ENCODE measurements at regions not wholly inside any gene's neighbourhood (a gene's known extent, or its start where the extent isn't known, plus 50 kb on each side); places are given as distances from the start of the nearest gene placed in this dataset.

- ChIA-PET POLR2A (no interaction called here), CTCF (no interaction called here)
- no peaks in the 10 kb centered on the region for H3K27me3 Mint-ChIP-seq
- intact Hi-C loops (cut with micrococcal nuclease): no loop called here
- DNase-seq: no peak
- no peak overlapping the region for H3K4me3 Mint-ChIP-seq
- no peaks in the 10 kb centered on the region for H3K36me3 Mint-ChIP-seq (ENCODE audit: low read depth)
- H3K9me3 Mint-ChIP-seq: peaks cover under 1% of the 10 kb centered on the region
- H3K27ac Mint-ChIP-seq: no peak overlapping the region
- ATAC-seq (ENCODE audit: low read depth): no peak
- TF ChIP-seq, protein P1, sequence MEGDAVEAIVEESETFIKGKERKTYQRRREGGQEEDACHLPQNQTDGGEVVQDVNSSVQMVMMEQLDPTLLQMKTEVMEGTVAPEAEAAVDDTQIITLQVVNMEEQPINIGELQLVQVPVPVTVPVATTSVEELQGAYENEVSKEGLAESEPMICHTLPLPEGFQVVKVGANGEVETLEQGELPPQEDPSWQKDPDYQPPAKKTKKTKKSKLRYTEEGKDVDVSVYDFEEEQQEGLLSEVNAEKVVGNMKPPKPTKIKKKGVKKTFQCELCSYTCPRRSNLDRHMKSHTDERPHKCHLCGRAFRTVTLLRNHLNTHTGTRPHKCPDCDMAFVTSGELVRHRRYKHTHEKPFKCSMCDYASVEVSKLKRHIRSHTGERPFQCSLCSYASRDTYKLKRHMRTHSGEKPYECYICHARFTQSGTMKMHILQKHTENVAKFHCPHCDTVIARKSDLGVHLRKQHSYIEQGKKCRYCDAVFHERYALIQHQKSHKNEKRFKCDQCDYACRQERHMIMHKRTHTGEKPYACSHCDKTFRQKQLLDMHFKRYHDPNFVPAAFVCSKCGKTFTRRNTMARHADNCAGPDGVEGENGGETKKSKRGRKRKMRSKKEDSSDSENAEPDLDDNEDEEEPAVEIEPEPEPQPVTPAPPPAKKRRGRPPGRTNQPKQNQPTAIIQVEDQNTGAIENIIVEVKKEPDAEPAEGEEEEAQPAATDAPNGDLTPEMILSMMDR (IDR thresholded peaks at IDR 0.05): no peak
- no peaks in the 10 kb centered on the region for H3K4me1 Mint-ChIP-seq
Measured at GRCh38 chr18:53756610-53756972, 467.9 kb downstream of the MBD2 start.

- intact Hi-C loops (cut with micrococcal nuclease): no loop called here
- DNase-seq (no peak), ATAC-seq (ENCODE audit: low read depth) (no peak)
- no peaks in the 10 kb centered on the region for H3K27me3 Mint-ChIP-seq
- no peaks in the 10 kb centered on the region for H3K36me3 Mint-ChIP-seq (ENCODE audit: low read depth)
- H3K4me3 Mint-ChIP-seq: no peak overlapping the region
- H3K9me3 Mint-ChIP-seq: no peaks in the 10 kb centered on the region
- no peaks in the 10 kb centered on the region for H3K4me1 Mint-ChIP-seq
- ChIA-PET CTCF (no interaction called here), POLR2A (no interaction called here)
- TF ChIP-seq, protein P1 (IDR thresholded peaks at IDR 0.05): no peak
- no peak overlapping the region for H3K27ac Mint-ChIP-seq
Measured at GRCh38 chr18:53755914-53756609, 468.4 kb downstream of the MBD2 start.

DNA sequence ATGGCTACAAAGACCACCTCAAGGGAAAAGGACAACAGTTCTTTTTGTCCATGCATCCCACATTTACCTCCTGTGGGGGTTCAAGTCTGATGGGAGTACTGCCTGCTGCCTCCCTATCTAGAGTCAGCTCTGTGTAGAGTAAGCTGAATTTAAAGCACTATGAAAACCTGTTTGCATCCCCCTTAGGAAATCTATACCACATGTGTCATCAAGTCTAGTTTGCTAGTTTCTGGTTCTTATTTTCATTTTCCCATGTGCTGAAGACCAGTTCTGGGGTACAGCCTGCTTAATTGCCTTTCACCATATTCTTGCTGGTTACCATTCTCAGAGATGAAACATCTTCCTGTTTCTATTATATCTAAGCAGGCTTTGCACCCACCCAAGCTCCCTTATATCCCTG, 470.3 kb downstream of the MBD2 start:
- TF ChIP-seq, protein P1 (IDR thresholded peaks at IDR 0.05): no peak
- H3K4me1 Mint-ChIP-seq: no peaks in the 10 kb centered on the region
- no peaks in the 10 kb centered on the region for H3K27me3 Mint-ChIP-seq
- no peak overlapping the region for H3K27ac Mint-ChIP-seq
- ChIA-PET POLR2A (no interaction called here), CTCF (no interaction called here)
- ATAC-seq (ENCODE audit: low read depth) (no peak), DNase-seq (no peak)
- no peaks in the 10 kb centered on the region for H3K36me3 Mint-ChIP-seq (ENCODE audit: low read depth)
- no peak overlapping the region for H3K4me3 Mint-ChIP-seq
- intact Hi-C loops (cut with micrococcal nuclease): no loop called here
- no peaks in the 10 kb centered on the region for H3K9me3 Mint-ChIP-seq

DNA sequence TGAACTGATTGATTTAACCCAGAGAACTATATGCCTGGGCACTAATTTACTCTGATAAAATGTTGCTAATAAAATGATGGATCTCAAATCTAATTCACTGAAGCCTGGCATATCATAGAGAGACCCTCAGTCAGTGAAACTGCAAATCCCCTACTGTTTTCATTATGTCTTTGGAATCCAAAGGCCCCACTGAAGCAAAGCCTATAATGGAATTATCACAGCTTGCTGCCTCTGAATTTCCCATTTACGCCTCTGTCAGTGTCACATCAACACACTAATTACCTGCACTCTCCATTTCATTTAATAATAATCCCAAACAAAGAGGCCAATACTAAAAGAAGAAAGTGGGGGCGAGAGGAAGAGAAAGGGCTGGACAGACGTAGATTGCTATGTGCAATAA, 470.9 kb downstream of the MBD2 start:
- ChIA-PET CTCF (no interaction called here), POLR2A (no interaction called here)
- Mint-ChIP-seq H3K9me3 (no peaks in the 10 kb centered on the region), H3K27me3 (no peaks in the 10 kb centered on the region), H3K4me1 (no peaks in the 10 kb centered on the region), H3K36me3 (ENCODE audit: low read depth) (no peaks in the 10 kb centered on the region), H3K27ac (no peak overlapping the region), H3K4me3 (no peak overlapping the region)
- DNase-seq (no peak), ATAC-seq (ENCODE audit: low read depth) (no peak)
- TF ChIP-seq, protein P1 (IDR thresholded peaks at IDR 0.05): no peak
- intact Hi-C loops (cut with micrococcal nuclease): no loop called here

GRCh38 chr18:53752781-53753367, 471.6 kb downstream of the MBD2 start:
- Mint-ChIP-seq H3K27ac (no peak overlapping the region), H3K27me3 (no peaks in the 10 kb centered on the region), H3K9me3 (no peaks in the 10 kb centered on the region), H3K36me3 (ENCODE audit: low read depth) (no peaks in the 10 kb centered on the region), H3K4me3 (no peak overlapping the region), H3K4me1 (no peaks in the 10 kb centered on the region)
- TF ChIP-seq, protein P1 (IDR thresholded peaks at IDR 0.05): no peak
- no peak for DNase-seq
- intact Hi-C loops (cut with micrococcal nuclease): no loop called here
- CTCF ChIA-PET: no interaction called here
- POLR2A ChIA-PET: no interaction called here
- no peak for ATAC-seq (ENCODE audit: low read depth)

All from activated B cell treated with CpG ODN at 0.5 μM for 24 hours (primary cell).